ENCODE measurements at regions not wholly inside any gene's neighbourhood (a gene's known extent, or its start where the extent isn't known, plus 50 kb on each side); places are given as distances from the start of the nearest gene placed in this dataset.

GRCh38 chr2:167475791-167476190 lies 587.5 kb downstream of the XIRP2 start:
- no peak overlapping the region for H3K27ac Mint-ChIP-seq (ENCODE audit: unreplicated experiment)
- no peaks in the 10 kb centered on the region for H3K9me3 Mint-ChIP-seq (ENCODE audit: unreplicated experiment)
- no peak for TF ChIP-seq CTCF (IDR thresholded peaks at IDR 0.05; ENCODE audit: unreplicated experiment)
- no peaks in the 10 kb centered on the region for H3K4me1 Mint-ChIP-seq (ENCODE audit: unreplicated experiment)
- no peak overlapping the region for H3K4me3 Mint-ChIP-seq (ENCODE audit: unreplicated experiment)
- no peaks in the 10 kb centered on the region for H3K36me3 Mint-ChIP-seq (ENCODE audit: low read depth, unreplicated experiment)
- no peak for DNase-seq (ENCODE audit: low spot score)
- H3K27me3 Mint-ChIP-seq (ENCODE audit: unreplicated experiment): no peaks in the 10 kb centered on the region

GRCh38 chr2:167471734-167472133 lies 583.5 kb downstream of the XIRP2 start:
- Mint-ChIP-seq H3K4me3 (ENCODE audit: unreplicated experiment) (no peak overlapping the region), H3K27ac (ENCODE audit: unreplicated experiment) (no peak overlapping the region), H3K27me3 (ENCODE audit: unreplicated experiment) (no peaks in the 10 kb centered on the region), H3K9me3 (ENCODE audit: unreplicated experiment) (no peaks in the 10 kb centered on the region), H3K4me1 (ENCODE audit: unreplicated experiment) (no peaks in the 10 kb centered on the region), H3K36me3 (ENCODE audit: low read depth, unreplicated experiment) (no peaks in the 10 kb centered on the region)
- DNase-seq (ENCODE audit: low spot score): no peak
- no peak for TF ChIP-seq CTCF (IDR thresholded peaks at IDR 0.05; ENCODE audit: unreplicated experiment)

- no peak for TF ChIP-seq CTCF (IDR thresholded peaks at IDR 0.05; ENCODE audit: unreplicated experiment)
- Mint-ChIP-seq H3K4me3 (ENCODE audit: unreplicated experiment) (no peak overlapping the region), H3K27ac (ENCODE audit: unreplicated experiment) (no peak overlapping the region), H3K36me3 (ENCODE audit: low read depth, unreplicated experiment) (no peaks in the 10 kb centered on the region), H3K9me3 (ENCODE audit: unreplicated experiment) (no peaks in the 10 kb centered on the region), H3K4me1 (ENCODE audit: unreplicated experiment) (no peaks in the 10 kb centered on the region), H3K27me3 (ENCODE audit: unreplicated experiment) (no peaks in the 10 kb centered on the region)
- DNase-seq (ENCODE audit: low spot score): no peak
Observed at GRCh38 chr2:167471332-167471731, 583.1 kb downstream of the XIRP2 start.

GRCh38 chr2:167462379-167462778 lies 574.1 kb downstream of the XIRP2 start:
- Mint-ChIP-seq H3K4me1 (ENCODE audit: unreplicated experiment) (no peaks in the 10 kb centered on the region), H3K27ac (ENCODE audit: unreplicated experiment) (no peak overlapping the region), H3K27me3 (ENCODE audit: unreplicated experiment) (peaks cover 2% of the 10 kb centered on the region), H3K4me3 (ENCODE audit: unreplicated experiment) (no peak overlapping the region), H3K36me3 (ENCODE audit: low read depth, unreplicated experiment) (no peaks in the 10 kb centered on the region), H3K9me3 (ENCODE audit: unreplicated experiment) (peaks cover 3% of the 10 kb centered on the region)
- TF ChIP-seq CTCF (IDR thresholded peaks at IDR 0.05; ENCODE audit: unreplicated experiment): no peak
- no peak for DNase-seq (ENCODE audit: low spot score)

- no peak for DNase-seq (ENCODE audit: low spot score)
- Mint-ChIP-seq H3K4me1 (ENCODE audit: unreplicated experiment) (peaks cover 2% of the 10 kb centered on the region), H3K9me3 (ENCODE audit: unreplicated experiment) (peaks cover 5% of the 10 kb centered on the region), H3K27me3 (ENCODE audit: unreplicated experiment) (peaks cover 7% of the 10 kb centered on the region), H3K36me3 (ENCODE audit: low read depth, unreplicated experiment) (peaks cover 5% of the 10 kb centered on the region), H3K4me3 (ENCODE audit: unreplicated experiment) (no peak overlapping the region), H3K27ac (ENCODE audit: unreplicated experiment) (no peak overlapping the region)
- no peak for TF ChIP-seq CTCF (IDR thresholded peaks at IDR 0.05; ENCODE audit: unreplicated experiment)
Observed at GRCh38 chr2:167454036-167454435, 565.8 kb downstream of the XIRP2 start.

Data from endothelial cell (in vitro differentiated cells).